ENCODE measurements at regions not wholly inside any gene's neighbourhood (a gene's known extent, or its start where the extent isn't known, plus 50 kb on each side); places are given as distances from the start of the nearest gene placed in this dataset.

GRCh38 chr5:178808886-178809285 is 50.9 kb upstream of the ZNF354B start:
- Mint-ChIP-seq H3K27me3 (peaks cover 9% of the 10 kb centered on the region), H3K27ac (no peak overlapping the region), H3K9me3 (peaks cover 0 to 3% of the 10 kb centered on the region in 2 donors), H3K4me3 (no peak overlapping the region), H3K4me1 (no peaks in the 10 kb centered on the region)
- ATAC-seq (no peak), DNase-seq (no peak)

GRCh38 chr5:178801021-178801420 is 58.7 kb upstream of the ZNF354B start:
- ATAC-seq (no peak), DNase-seq (no peak)
- H3K27ac Mint-ChIP-seq, result no peak overlapping the region
- peaks cover 0 to 1% of the 10 kb centered on the region in 2 donors for H3K9me3 Mint-ChIP-seq
- no peak overlapping the region for H3K4me3 Mint-ChIP-seq
- peaks cover 8% of the 10 kb centered on the region for H3K27me3 Mint-ChIP-seq
- H3K4me1 Mint-ChIP-seq, result peaks cover 10% of the 10 kb centered on the region

- H3K27me3 Mint-ChIP-seq, result no peaks in the 10 kb centered on the region
- no peak overlapping the region for H3K4me3 Mint-ChIP-seq
- no peak for ATAC-seq
- peaks cover 10% of the 10 kb centered on the region for H3K4me1 Mint-ChIP-seq
- DNase-seq, result no peak
- no peak overlapping the region for H3K27ac Mint-ChIP-seq
- H3K9me3 Mint-ChIP-seq, result no peaks in the 10 kb centered on the region
Observed at GRCh38 chr5:178797546-178798440, 62.0 kb upstream of the ZNF354B start.

GRCh38 chr5:178797101-178797521 is 62.6 kb upstream of the ZNF354B start:
- H3K27me3 Mint-ChIP-seq, result no peaks in the 10 kb centered on the region
- peak; percentile 15 to 51 for DNase-seq
- peak overlapping the region in 1 of 2 donors; percentile 49 for H3K27ac Mint-ChIP-seq
- H3K4me1 Mint-ChIP-seq, result peaks cover 10% of the 10 kb centered on the region
- H3K9me3 Mint-ChIP-seq, result no peaks in the 10 kb centered on the region
- ATAC-seq, result peak; percentile 97
- H3K4me3 Mint-ChIP-seq, result no peak overlapping the region

- H3K27ac Mint-ChIP-seq, result no peak overlapping the region
- DNase-seq (no peak), ATAC-seq (peak; percentile 18)
- H3K9me3 Mint-ChIP-seq, result no peaks in the 10 kb centered on the region
- no peak overlapping the region for H3K4me3 Mint-ChIP-seq
- no peaks in the 10 kb centered on the region for H3K27me3 Mint-ChIP-seq
- peaks cover 10% of the 10 kb centered on the region for H3K4me1 Mint-ChIP-seq
Observed at GRCh38 chr5:178796165-178796945, 63.4 kb upstream of the ZNF354B start.

- Mint-ChIP-seq H3K27ac (no peak overlapping the region), H3K4me1 (peaks cover 10% of the 10 kb centered on the region), H3K4me3 (no peak overlapping the region), H3K9me3 (no peaks in the 10 kb centered on the region), H3K27me3 (no peaks in the 10 kb centered on the region)
- ATAC-seq, result no peak
- DNase-seq, result no peak
Observed at GRCh38 chr5:178794433-178794832, 64.0 kb upstream of the ZNF354A start.

- DNase-seq, result no peak
- no peak for ATAC-seq
- Mint-ChIP-seq H3K9me3 (no peaks in the 10 kb centered on the region), H3K27ac (no peak overlapping the region), H3K4me1 (peaks cover 10% of the 10 kb centered on the region), H3K27me3 (no peaks in the 10 kb centered on the region), H3K4me3 (no peak overlapping the region)
Observed at GRCh38 chr5:178793696-178794095, 63.2 kb upstream of the ZNF354A start.

- H3K27ac Mint-ChIP-seq, result no peak overlapping the region
- ATAC-seq, result no peak
- no peaks in the 10 kb centered on the region for H3K9me3 Mint-ChIP-seq
- H3K4me1 Mint-ChIP-seq, result peaks cover 10% of the 10 kb centered on the region
- no peak overlapping the region for H3K4me3 Mint-ChIP-seq
- no peaks in the 10 kb centered on the region for H3K27me3 Mint-ChIP-seq
- peak; percentile 12 to 27 for DNase-seq
Observed at GRCh38 chr5:178793151-178793550, 62.7 kb upstream of the ZNF354A start.

GRCh38 chr5:178791976-178792375 is 61.5 kb upstream of the ZNF354A start:
- Mint-ChIP-seq H3K4me1 (peaks cover 6% of the 10 kb centered on the region), H3K4me3 (no peak overlapping the region), H3K9me3 (no peaks in the 10 kb centered on the region), H3K27ac (no peak overlapping the region), H3K27me3 (no peaks in the 10 kb centered on the region)
- DNase-seq (no peak), ATAC-seq (no peak)

GRCh38 chr5:178790371-178790770 is 59.9 kb upstream of the ZNF354A start:
- H3K27ac Mint-ChIP-seq, result no peak overlapping the region
- H3K27me3 Mint-ChIP-seq, result no peaks in the 10 kb centered on the region
- H3K9me3 Mint-ChIP-seq, result no peaks in the 10 kb centered on the region
- ATAC-seq, result no peak
- H3K4me3 Mint-ChIP-seq, result no peak overlapping the region
- DNase-seq, result no peak
- no peaks in the 10 kb centered on the region for H3K4me1 Mint-ChIP-seq

GRCh38 chr5:178788381-178789085 is 58.1 kb upstream of the ZNF354A start:
- DNase-seq (no peak), ATAC-seq (no peak)
- no peak overlapping the region for H3K4me3 Mint-ChIP-seq
- H3K9me3 Mint-ChIP-seq, result no peaks in the 10 kb centered on the region
- peak overlapping the region in 1 of 2 donors; percentile 19 for H3K27ac Mint-ChIP-seq
- H3K27me3 Mint-ChIP-seq, result no peaks in the 10 kb centered on the region
- no peaks in the 10 kb centered on the region for H3K4me1 Mint-ChIP-seq

GRCh38 chr5:178787889-178788288 is 57.4 kb upstream of the ZNF354A start:
- H3K4me1 Mint-ChIP-seq, result no peaks in the 10 kb centered on the region
- no peaks in the 10 kb centered on the region for H3K9me3 Mint-ChIP-seq
- H3K27ac Mint-ChIP-seq, result peak overlapping the region in 1 of 2 donors; percentile 85
- no peak overlapping the region for H3K4me3 Mint-ChIP-seq
- no peak for ATAC-seq
- no peak for DNase-seq
- no peaks in the 10 kb centered on the region for H3K27me3 Mint-ChIP-seq

- DNase-seq (no peak), ATAC-seq (no peak)
- Mint-ChIP-seq H3K9me3 (no peaks in the 10 kb centered on the region), H3K4me3 (no peak overlapping the region), H3K27me3 (no peaks in the 10 kb centered on the region), H3K27ac (no peak overlapping the region), H3K4me1 (no peaks in the 10 kb centered on the region)
Observed at GRCh38 chr5:178786859-178787499, 56.5 kb upstream of the ZNF354A start.

GRCh38 chr5:178786417-178786816 is 56.0 kb upstream of the ZNF354A start:
- ATAC-seq, result no peak
- no peak overlapping the region for H3K27ac Mint-ChIP-seq

GRCh38 chr5:178785999-178786398 is 55.5 kb upstream of the ZNF354A start:
- Mint-ChIP-seq H3K4me3 (no peak overlapping the region), H3K9me3 (no peaks in the 10 kb centered on the region), H3K4me1 (no peaks in the 10 kb centered on the region), H3K27ac (no peak overlapping the region), H3K27me3 (peaks cover 5% of the 10 kb centered on the region)
- DNase-seq (no peak), ATAC-seq (no peak)

More at GRCh38 chr5:178786417-178786816, 56.0 kb upstream of the ZNF354A start:
- Mint-ChIP-seq H3K27me3 (peaks cover 1% of the 10 kb centered on the region), H3K4me3 (no peak overlapping the region), H3K9me3 (no peaks in the 10 kb centered on the region), H3K4me1 (no peaks in the 10 kb centered on the region)
- DNase-seq, result no peak

All from stimulated activated naive CD8-positive, alpha-beta T cell treated with anti-CD3 and anti-CD28 coated beads, Interleukin-15, amount 100 ng/mL, for 72 hours (primary cell).